ENCODE measurements at regions not wholly inside any gene's neighbourhood (a gene's known extent, or its start where the extent isn't known, plus 50 kb on each side); places are given as distances from the start of the nearest gene placed in this dataset.

DNA sequence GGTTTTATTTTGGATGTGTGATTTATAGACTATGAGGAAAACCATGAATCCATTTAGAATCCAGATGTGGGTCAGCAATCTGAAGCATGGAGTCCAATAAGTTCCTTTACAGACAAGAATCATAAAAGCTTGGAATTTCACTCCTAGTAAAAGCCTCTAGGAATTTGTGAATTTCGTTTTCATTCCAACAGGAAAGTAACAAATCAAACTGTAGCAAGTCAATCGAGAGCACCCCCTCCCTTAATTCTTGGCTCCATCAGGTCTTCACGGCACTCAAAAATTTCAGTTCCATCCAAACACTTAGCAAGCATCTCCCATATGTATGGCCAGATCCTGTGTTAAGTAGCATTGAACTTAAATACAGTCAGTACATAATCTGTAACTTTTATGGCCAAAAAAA is 143.6 kb upstream of the POU2AF2 start:
- H3K4me1 ChIP-seq (ENCODE audit: insufficient read depth, low read length): no peaks in the 10 kb centered on the region
- DNase-seq: no peak
- Mint-ChIP-seq H3K36me3 (ENCODE audit: insufficient read depth in 1 of 3, low read depth in 3 of 3) (no peaks in the 10 kb centered on the region), H3K9me3 (no peaks in the 10 kb centered on the region), H3K4me3 (no peak overlapping the region), H3K27ac (no peak overlapping the region), H3K4me1 (peaks cover 6 to 9% of the 10 kb centered on the region in 2 experiments), H3K27me3 (ENCODE audit: low read depth) (no peaks in the 10 kb centered on the region; the same call in 1 of the 2 replicates)
- no peaks in the 10 kb centered on the region for H3K23me2 ChIP-seq (ENCODE audit: insufficient read length, low read depth, low read length, poor library complexity, severe bottlenecking)
- H3K4me2 ChIP-seq (ENCODE audit: insufficient read depth, insufficient read length, low read length): no peak overlapping the region
- no peak overlapping the region for H2AK5ac ChIP-seq (ENCODE audit: insufficient read length, low read length)
- no peaks in the 10 kb centered on the region for H3K9me3 ChIP-seq (ENCODE audit: control insufficient read depth, low read depth, low read length)
- TF ChIP-seq, protein P1, sequence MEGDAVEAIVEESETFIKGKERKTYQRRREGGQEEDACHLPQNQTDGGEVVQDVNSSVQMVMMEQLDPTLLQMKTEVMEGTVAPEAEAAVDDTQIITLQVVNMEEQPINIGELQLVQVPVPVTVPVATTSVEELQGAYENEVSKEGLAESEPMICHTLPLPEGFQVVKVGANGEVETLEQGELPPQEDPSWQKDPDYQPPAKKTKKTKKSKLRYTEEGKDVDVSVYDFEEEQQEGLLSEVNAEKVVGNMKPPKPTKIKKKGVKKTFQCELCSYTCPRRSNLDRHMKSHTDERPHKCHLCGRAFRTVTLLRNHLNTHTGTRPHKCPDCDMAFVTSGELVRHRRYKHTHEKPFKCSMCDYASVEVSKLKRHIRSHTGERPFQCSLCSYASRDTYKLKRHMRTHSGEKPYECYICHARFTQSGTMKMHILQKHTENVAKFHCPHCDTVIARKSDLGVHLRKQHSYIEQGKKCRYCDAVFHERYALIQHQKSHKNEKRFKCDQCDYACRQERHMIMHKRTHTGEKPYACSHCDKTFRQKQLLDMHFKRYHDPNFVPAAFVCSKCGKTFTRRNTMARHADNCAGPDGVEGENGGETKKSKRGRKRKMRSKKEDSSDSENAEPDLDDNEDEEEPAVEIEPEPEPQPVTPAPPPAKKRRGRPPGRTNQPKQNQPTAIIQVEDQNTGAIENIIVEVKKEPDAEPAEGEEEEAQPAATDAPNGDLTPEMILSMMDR (conservative IDR thresholded peaks at IDR 0.05): no peak
- no peak overlapping the region for H2AFZ ChIP-seq (ENCODE audit: low read length)
- no peak overlapping the region for H3K23ac ChIP-seq (ENCODE audit: insufficient read length, low read depth, low read length)
- no peak overlapping the region for H3K18ac ChIP-seq (ENCODE audit: insufficient read length, low read depth, low read length)
- no peak overlapping the region for H3K4ac ChIP-seq (ENCODE audit: low read depth, low read length)
- H2BK120ac ChIP-seq (ENCODE audit: low read depth, low read length, poor library complexity, severe bottlenecking): no peak overlapping the region
- no peak overlapping the region for H2BK15ac ChIP-seq (ENCODE audit: low read depth, low read length)
- no peak overlapping the region for H3K14ac ChIP-seq (ENCODE audit: insufficient read depth, low read length)
- H3K27ac ChIP-seq (ENCODE audit: insufficient read length, low read depth, low read length): no peak overlapping the region
- H3T11ph ChIP-seq (ENCODE audit: low read length): no peak overlapping the region
- H4K8ac ChIP-seq (replicated peaks; ENCODE audit: insufficient read length, low read depth, low read length): no peak overlapping the region
- H3K79me2 ChIP-seq (ENCODE audit: insufficient read depth, low read length): no peaks in the 10 kb centered on the region
- H3K79me1 ChIP-seq (ENCODE audit: insufficient read depth, low read depth, low read length, poor library complexity, severe bottlenecking): no peaks in the 10 kb centered on the region
- H2BK12ac ChIP-seq (ENCODE audit: insufficient read length, low read depth, low read length): no peak overlapping the region
- no peak overlapping the region for H2BK20ac ChIP-seq (ENCODE audit: low read depth, low read length, poor library complexity, severe bottlenecking)
- H3K56ac ChIP-seq (ENCODE audit: insufficient read length, low read depth, low read length): no peak overlapping the region
- no peaks in the 10 kb centered on the region for H4K20me1 ChIP-seq (ENCODE audit: control insufficient read depth, insufficient read depth, insufficient read length)
- WGBS (ENCODE audit: extremely low coverage, insufficient read length, low lambda C conversion rate): no CpG with 5 or more reads among the region's 3 CpGs
- H4K91ac ChIP-seq (ENCODE audit: insufficient read length, low read depth, low read length): no peak overlapping the region
- H3K27me3 ChIP-seq (ENCODE audit: insufficient read depth, low read length): no peaks in the 10 kb centered on the region
- H4K5ac ChIP-seq (ENCODE audit: insufficient read length, low read depth, low read length): no peak overlapping the region
- no peak overlapping the region for H3K9ac ChIP-seq (ENCODE audit: extremely low read depth, insufficient read length, low read length)
- no peak overlapping the region for H2BK5ac ChIP-seq (ENCODE audit: insufficient read length, low read length)
